GM12874 (cell line): ENCODE measurements at regions not wholly inside any gene's neighbourhood (a gene's known extent, or its start where the extent isn't known, plus 50 kb on each side); places are given as distances from the start of the nearest gene placed in this dataset.

Source experiments
- CTCF ChIP-seq: IDR thresholded peaks from 2 replicates; pipeline ENCODE4 v1.5.1; 2011; ENCODE audit warnings: low read depth, mild to moderate bottlenecking, control low read depth, low read length, moderate library complexity; ENCODE audit not compliant: insufficient read depth

DNA sequence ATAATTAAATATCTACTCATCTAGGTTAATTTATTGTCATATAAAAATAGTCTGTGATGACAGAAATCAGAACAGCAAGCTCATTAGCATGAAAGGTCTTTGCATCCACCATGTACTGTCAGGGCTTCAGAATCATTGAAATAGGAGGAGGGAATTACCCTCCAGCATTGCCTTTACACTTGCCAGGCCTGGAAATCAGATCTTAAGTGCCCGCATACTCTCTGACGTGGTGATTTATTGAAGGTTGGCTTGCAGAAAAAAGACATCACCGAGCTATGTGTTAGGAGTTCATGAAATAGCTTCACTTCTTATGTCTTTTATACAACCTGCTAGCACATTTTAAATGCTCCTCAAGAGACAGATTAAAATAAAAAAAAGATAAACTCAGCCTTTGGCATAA, 661.7 kb upstream of the SLITRK1 start:
- TF ChIP-seq CTCF: no peak

DNA sequence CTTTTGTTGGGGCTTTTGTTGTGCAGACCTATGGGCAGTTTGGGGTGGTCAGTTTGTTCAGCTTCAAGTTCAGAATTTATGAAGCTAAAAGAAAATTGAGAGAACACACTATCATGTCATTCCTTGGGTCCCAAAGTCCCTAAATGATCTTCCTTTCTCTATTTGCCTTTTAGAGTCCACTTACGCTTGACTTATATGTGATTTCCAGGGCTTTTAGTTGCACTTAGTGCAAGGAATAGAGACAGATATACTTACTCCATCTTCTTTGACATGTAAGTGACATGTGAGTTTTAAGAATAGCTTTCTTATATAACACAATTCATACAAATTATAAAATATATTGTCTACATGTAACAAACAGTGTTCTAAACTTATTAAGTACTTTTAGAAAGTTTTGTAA, 660.1 kb upstream of the SLITRK1 start:
- TF ChIP-seq CTCF: no peak

GRCh38 chr13:84536906-84537305, 654.6 kb upstream of the SLITRK1 start:
- no peak for TF ChIP-seq CTCF

GRCh38 chr13:84528408-84529070, 646.3 kb upstream of the SLITRK1 start:
- no peak for TF ChIP-seq CTCF

DNA sequence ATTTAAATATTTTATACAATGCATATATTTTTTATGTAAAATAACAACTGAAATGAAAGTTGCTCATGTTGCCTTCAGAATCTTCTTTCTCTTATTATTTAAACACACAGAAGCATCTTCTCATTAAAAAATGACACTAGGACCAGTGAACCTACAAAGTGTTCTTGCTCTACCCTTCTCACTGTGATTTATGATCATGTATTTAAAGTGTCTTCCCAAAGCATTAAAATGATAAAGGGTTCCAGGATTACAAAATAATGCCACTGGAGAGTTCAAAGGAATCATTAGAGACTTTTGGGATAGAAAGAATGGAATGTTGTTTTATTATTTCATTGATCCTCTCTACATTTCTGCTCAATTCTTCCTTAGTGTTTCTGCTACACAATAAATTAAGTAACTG, 643.6 kb upstream of the SLITRK1 start:
- TF ChIP-seq CTCF: no peak

DNA sequence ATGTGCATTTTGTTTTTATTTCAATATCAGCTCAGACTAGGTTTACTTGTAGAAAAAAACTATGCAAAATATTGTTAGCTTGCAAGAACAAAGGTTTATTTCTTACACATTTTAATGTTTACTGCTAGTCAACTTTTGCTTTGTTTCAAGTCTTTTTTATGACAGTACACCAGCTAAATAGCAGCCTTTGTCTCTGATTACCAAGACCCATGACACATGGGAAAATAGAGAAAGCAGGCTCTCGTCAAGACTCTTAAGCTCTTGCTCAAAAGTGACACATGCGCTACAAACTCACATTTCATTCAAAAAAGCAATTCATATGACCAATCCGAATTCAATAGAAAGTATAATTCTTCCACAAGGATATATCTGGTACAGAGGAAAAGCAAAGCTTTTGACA, 642.3 kb upstream of the SLITRK1 start:
- no peak for TF ChIP-seq CTCF

- TF ChIP-seq CTCF: no peak
Observed at GRCh38 chr13:84500016-84500415, 617.7 kb upstream of the SLITRK1 start.

DNA sequence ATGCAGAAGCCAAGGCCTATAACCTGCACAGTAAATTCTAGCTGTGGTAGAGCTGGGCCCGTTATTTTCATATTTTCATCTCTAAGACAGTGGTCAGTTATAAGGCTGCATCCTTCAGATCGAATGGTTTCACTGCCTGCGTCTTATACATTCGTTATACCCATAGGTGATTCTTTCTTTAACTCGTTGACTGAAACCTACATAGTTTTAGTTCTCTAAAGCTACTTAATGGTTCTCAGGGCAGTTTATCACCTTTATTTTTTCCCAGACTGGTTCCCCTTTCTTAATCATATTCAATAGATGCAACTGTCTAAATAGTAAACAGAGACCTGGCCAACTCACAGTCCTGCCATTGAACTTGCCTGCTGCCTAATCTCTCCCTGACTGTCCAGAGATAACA, 615.3 kb upstream of the SLITRK1 start:
- no peak for TF ChIP-seq CTCF
